ENCODE measurements at regions not wholly inside any gene's neighbourhood (a gene's known extent, or its start where the extent isn't known, plus 50 kb on each side); places are given as distances from the start of the nearest gene placed in this dataset.
"Not testable (repeated sequence)": the region's sequence is repeated elsewhere in the genome, so short reads cannot be mapped to it uniquely, and the experiment has no call there.

DNA sequence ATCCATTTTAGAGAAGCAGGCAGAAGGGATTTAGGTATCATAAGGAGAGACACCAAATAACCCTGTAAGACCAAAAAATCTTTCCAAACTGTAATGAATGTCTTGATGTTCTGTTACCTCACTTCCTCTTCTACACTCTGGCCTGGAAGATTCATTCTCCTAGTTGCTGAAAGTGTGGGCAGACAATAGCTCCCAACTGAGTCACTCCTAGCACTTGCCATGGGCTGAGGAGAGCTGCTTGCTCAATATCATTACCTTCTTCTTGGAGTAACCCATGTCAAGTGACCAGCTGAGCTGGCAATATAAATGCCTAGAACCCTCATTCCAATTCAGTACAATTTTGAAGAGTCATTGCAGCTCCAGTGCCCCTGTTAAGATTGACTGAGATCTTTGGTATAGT is 1985.5 kb upstream of the CDH6 start:
- DNase-seq = no peak

DNA sequence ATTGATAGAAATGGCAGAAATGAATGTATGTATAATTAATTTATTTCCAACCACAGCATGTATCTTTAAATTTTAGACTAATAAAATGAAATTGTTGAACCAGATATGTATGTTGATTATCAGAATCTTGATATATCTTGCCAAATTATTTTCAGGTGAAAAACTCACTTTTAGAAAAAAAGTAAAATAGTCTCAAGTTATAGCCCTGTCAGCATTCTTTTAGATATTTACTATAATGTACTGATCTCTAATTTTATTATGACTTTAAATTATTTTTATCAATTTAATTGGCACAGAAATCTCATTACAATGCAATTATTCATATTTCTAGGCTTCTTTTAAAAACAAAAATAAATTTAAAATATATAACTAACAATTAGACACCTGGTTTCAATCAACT is 1990.4 kb upstream of the CDH6 start:
- no peak for DNase-seq

DNA sequence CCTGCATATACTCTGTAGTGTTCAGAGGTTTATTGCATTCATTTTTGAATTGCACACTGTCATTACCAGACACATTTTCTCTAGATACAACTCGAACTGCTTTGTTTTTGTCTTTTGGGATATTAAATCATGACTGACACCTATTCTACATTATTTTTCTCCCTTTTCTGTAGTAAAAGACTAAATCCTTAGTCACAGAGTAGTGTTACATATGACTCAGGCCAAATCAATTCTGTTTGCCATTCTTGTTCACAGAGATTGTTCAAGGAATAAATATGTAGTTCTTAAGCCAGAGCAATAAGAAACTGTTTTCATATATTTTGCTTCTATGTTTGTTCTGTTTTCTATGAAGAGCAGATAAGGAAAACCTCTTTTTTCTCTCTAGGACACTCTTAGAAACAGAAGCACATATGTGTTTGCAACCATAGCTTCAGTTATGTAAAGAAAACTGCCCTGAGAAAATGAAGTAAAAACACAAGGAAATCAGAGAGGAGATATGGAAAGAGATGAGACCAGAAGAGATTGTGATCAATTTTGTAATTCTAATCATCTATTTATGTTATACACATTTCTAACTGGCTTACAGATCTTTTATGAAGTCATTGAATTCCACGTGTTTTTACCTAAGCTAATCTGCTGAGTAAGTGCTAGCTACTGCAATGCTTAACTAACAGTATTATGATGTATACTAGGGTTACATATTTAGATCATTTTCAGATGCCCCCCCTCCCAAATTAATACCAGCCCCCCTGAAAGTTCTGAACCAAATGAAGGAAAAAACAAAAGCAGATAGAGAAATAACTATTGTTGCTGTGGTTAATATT is 1995.6 kb upstream of the CDH6 start:
- DNase-seq = no peak

- DNase-seq = no peak
Measured at GRCh38 chr5:29193972-29194371, 1999.5 kb upstream of the CDH6 start.

DNA sequence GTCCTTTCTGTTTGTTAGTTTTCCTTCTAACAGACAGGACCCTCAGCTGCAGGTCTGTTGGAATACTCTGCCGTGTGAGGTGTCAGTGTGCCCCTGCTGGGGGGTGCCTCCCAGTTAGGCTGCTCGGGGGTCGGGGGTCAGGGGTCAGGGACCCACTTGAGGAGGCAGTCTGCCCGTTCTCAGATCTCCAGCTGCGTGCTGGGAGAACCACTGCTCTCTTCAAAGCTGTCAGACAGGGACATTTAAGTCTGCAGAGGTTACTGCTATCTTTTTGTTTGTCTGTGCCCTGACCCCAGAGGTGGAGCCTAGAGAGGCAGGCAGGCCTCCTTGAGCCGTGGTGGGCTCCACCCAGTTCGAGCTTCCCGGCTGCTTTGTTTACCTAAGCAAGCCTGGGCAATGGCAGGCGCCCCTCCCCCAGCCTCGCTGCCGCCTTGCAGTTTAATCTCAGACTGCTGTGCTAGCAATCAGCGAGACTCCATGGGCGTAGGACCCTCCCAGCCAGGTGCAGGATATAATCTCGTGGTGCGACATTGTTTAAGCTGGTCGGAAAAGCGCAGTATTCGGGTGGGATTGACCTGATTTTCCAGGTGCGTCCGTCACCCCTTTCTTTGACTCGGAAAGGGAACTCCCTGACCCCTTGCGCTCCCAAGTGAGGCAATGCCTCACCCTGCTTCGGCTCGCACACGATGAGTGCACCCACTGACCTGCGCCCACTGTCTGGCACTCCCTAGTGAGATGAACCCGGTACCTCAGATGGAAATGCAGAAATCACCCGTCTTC is 2002.0 kb upstream of the CDH6 start:
- DNase-seq = not testable (repeated sequence)

DNA sequence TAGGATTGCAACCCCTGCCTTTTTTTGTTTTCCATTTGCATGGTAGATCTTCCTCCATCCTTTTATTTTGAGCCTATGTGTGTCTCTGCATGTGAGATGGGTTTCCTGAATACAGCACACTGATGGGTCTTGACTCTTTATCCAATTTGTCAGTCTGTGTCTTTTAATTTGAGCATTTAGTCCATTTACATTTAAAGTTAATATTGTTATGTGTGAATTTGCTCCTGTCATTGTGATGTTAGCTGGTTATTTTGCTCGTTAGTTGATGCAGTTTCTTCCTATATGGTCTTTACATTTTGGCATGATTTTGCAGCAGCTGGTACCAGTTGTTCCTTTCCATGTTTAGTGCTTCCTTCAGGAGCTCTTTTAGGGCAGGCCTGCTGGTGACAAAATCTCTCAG is 2003.1 kb upstream of the CDH6 start:
- DNase-seq = not testable (repeated sequence)

- DNase-seq = not testable (repeated sequence)
Measured at GRCh38 chr5:29186380-29186779, 2007.1 kb upstream of the CDH6 start.

GRCh38 chr5:29185558-29185957 is 2007.9 kb upstream of the CDH6 start:
- no peak for DNase-seq

DNA sequence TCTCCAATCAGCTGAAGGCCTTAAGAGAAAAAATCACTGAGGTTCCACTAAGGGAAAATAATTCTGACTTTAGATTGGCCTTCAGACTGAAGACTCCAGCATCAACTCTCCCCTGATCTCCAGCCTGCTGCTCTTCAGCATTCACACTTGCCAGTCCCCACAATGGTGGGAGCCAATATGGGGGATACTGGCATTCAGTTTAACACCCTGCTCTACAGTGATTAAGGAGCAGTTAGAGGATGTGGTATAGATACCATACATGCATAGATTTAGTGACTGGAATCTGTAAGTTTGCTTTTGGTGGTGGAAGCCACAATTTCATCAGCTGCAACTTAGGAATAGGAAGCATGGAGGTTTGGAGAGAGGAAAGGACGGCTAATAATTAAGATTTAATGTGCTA is 2017.7 kb upstream of the CDH6 start:
- no peak for DNase-seq

GRCh38 chr5:29170599-29170998 is 2022.9 kb upstream of the CDH6 start:
- no peak for DNase-seq

DNA sequence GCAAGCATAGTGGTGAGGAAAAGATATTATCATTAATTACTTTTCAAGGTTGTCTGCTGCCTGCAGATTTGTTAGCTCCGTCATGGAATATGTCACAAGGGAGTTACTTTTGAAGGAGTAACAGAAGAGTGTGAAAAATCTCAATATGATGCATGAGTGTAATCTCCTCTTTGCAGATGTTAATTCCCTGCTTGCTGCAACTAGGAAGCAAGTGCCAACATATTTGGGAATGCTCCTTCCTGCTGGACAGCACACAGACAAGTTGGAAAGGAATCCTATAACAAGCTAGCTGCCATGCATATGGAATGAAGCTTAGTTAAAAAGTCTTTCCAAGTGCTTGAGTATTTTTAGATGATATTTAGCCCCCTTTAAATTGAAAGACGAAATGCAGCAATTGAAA is 2023.6 kb upstream of the CDH6 start:
- no peak for DNase-seq

- DNase-seq = no peak
Measured at GRCh38 chr5:29162297-29162696, 2031.2 kb upstream of the CDH6 start.

DNA sequence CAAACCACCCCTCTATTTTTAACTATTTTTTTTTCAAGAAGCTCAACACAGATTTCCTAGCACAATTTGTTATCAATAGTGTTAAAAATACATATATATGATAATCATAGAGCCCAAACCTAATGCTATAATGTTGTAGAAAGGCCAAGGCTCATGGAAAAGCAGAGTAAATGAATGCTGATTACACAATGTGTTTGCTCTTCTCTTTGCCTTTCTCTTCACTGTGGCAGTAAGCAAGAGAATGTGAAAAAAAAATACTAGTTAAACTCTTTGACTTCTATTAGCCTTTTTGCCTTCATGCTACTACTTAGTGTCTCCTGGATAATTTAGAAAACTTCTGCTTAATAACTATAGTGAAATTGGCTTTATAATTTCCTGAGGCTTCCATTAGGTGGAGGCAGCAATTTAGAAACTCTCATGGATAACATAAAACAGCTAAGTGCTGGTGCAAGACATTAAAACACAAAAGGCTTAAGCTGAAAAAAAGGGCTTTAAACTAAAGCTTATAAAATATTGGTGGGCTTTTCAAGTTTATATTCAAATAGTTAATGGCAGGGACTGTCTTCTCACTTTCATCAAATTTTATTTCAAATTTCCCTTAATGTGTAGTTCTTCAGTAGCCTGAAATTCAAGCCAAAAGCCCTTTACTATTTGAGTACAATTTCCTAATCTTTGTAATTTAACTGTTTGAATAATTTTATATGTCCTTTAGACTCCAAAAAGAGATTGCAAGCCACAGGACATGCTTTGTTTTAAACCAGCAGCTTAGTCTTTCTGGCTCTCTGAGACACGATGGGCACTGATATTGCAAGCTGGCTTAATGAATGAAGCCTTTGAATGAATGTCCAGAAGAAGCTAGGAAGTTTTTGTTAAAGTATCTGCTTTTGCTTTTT is 2031.8 kb upstream of the CDH6 start:
- no peak for DNase-seq

- DNase-seq = no peak
Measured at GRCh38 chr5:29157975-29158374, 2035.5 kb upstream of the CDH6 start.

GRCh38 chr5:29150840-29151239 is 2042.6 kb upstream of the CDH6 start:
- DNase-seq = no peak

GRCh38 chr5:29148581-29148980 is 2044.9 kb upstream of the CDH6 start:
- no peak for DNase-seq

DNA sequence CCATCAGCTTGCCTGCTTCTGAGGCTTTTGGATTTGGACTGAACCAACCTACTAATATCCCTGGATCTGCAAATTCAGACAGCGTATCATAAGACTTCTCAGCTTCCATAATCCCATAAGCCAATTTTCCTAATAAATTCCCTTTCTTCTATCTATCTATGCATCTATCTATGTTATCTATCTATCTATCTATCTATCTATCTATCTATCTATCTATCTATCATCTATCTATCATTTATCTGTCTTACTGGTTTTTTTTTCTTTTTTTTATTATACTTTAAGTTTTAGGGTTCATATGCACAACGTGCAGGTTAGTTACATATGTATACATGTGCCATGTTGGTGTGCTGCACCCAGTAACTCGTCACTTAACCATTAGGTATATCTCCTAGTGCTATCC is 2045.4 kb upstream of the CDH6 start:
- DNase-seq = no peak

GRCh38 chr5:29143266-29143665 is 2050.2 kb upstream of the CDH6 start:
- DNase-seq = no peak

DNA sequence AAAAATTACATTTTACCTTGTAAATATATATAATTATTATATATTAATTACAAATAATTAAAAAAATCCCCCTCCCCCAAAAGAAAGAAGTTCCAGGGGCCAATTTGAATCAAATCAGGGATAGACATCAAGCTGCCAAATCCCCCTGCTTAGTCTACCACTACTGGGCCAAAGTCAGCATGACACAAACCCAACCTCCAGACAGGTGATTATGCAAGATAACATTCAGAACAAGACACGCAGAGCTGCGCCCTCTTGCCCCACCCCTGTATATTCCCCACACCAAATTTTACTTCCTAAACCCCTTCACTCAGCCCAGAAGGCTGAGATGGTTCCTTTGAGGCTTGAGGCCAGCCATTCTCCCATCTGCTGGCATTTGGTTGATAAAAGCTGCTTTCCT is 2059.1 kb upstream of the CDH6 start:
- DNase-seq = no peak

- no peak for DNase-seq
Measured at GRCh38 chr5:29131285-29131684, 2062.2 kb upstream of the CDH6 start.

GRCh38 chr5:29130786-29131185 is 2062.7 kb upstream of the CDH6 start:
- DNase-seq = no peak

DNA sequence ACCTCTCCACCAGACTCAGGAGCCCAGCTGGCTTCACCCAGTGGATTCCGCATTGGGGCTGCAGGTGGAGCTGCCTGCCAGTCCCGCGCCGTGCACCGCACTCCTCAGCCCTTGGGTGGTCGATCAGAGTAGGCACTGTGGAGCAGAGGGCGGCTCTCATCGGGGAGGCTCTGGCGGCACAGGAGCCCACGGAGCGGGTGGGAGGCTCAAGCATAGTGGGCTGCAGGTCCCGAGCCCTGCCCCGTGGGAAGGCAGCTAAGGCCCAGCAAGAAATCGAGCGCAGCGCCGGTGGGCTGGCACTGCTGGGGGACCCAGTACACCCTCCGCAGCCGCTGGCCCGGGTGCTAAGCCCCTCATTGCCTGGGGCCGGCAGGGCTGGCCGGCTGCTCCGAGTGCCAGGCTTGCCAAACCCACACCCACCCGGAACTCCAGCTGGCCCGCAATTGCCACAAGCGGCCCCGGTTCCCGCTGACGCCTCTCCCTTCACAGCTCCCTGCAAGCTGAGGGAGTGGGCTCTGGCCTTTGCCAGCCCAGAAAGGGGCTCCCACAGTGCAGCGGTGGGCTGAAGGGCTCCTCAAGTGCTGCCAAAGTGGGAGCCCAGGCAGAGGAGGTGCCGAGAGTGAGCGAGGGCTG is 2065.8 kb upstream of the CDH6 start:
- not testable (repeated sequence) for DNase-seq

GRCh38 chr5:29126462-29126861 is 2067.0 kb upstream of the CDH6 start:
- DNase-seq = not testable (repeated sequence)
